ENCODE measurements at regions not wholly inside any gene's neighbourhood (a gene's known extent, or its start where the extent isn't known, plus 50 kb on each side); places are given as distances from the start of the nearest gene placed in this dataset.

DNA sequence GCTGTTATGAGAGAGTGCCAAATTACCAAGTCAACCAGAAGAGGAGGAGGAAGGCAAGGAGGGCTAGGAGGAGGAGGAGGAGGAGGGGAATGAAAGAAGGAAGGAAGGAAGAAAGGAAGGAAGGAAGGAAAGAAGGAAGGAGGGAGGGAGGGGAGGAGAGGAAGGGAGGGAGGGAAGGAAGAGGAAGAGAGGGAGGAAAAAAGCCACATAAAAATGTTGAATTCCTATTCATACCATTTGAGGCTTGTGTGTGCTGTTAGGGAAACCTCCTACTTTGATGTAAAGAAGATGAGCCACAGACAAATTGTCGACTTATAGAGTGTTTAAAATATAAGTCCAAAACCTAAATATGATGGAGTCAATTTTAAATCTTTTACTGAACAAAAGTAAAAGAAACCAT is 65.3 kb upstream of the MYLIP start:
- Histone ChIP-seq H3K27ac (no peak overlapping the region), H3K4me1 (no peaks in the 10 kb centered on the region), H3K9ac (no peak overlapping the region), H3K4me2 (ENCODE audit: low read length) (no peak overlapping the region), H3K4me3 (ENCODE audit: low read depth, low read length) (no peak overlapping the region), H3K27me3 (ENCODE audit: control insufficient read depth, insufficient read depth, low read length) (no peaks in the 10 kb centered on the region), H3K79me2 (no peaks in the 10 kb centered on the region), H2AFZ (no peak overlapping the region), H3K9me3 (ENCODE audit: control insufficient read depth, low read length) (no peaks in the 10 kb centered on the region), H3K36me3 (ENCODE audit: control insufficient read depth, insufficient read depth, low read length) (no peaks in the 10 kb centered on the region)
- TF ChIP-seq, protein P1, sequence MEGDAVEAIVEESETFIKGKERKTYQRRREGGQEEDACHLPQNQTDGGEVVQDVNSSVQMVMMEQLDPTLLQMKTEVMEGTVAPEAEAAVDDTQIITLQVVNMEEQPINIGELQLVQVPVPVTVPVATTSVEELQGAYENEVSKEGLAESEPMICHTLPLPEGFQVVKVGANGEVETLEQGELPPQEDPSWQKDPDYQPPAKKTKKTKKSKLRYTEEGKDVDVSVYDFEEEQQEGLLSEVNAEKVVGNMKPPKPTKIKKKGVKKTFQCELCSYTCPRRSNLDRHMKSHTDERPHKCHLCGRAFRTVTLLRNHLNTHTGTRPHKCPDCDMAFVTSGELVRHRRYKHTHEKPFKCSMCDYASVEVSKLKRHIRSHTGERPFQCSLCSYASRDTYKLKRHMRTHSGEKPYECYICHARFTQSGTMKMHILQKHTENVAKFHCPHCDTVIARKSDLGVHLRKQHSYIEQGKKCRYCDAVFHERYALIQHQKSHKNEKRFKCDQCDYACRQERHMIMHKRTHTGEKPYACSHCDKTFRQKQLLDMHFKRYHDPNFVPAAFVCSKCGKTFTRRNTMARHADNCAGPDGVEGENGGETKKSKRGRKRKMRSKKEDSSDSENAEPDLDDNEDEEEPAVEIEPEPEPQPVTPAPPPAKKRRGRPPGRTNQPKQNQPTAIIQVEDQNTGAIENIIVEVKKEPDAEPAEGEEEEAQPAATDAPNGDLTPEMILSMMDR (IDR thresholded peaks at IDR 0.05): no peak

DNA sequence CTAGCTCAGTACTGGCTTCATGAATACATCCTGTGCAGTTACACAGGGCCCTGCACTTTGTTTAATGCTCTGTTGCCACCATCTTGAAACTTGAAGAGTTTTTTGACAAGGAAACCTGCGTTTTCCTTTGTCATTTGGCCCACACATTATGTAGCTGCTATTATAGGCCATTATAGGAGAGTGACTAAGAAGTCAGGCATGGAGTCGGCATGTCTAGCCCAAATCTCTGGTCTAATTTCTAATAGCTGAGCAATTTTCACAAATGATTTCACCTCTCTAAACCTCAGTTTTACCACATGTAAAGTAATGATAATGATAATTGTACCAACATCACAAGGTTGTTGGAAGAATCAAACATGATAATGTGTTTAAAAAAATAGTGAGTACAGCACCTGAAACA is 67.1 kb upstream of the MYLIP start:
- H3K9me3 ChIP-seq (ENCODE audit: control insufficient read depth, low read length): no peaks in the 10 kb centered on the region

DNA sequence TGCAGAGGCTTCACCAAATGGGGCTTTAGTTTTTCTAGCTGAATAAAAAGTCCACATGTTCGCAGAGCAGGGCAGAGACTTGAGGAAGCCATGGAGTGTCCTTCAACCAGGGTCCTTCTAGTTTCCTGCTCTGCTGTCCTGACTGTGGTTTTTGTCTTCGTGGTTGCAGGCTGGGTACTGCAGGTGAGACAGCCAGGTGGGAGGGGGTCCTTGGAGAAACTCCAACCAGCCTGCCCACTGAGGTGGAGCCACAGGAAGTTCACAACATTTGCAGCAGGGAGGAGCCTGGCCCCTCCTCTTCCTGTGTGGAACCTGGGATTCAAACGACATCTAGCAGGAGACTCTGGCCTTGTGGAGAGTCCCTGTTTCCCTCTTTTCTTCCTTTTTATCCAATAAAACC is 68.8 kb upstream of the MYLIP start:
- Histone ChIP-seq H3K4me3 (ENCODE audit: low read depth, low read length) (no peak overlapping the region), H2AFZ (no peak overlapping the region), H3K9me3 (ENCODE audit: control insufficient read depth, low read length) (no peaks in the 10 kb centered on the region), H3K27ac (no peak overlapping the region), H3K4me1 (no peaks in the 10 kb centered on the region), H3K27me3 (ENCODE audit: control insufficient read depth, insufficient read depth, low read length) (no peaks in the 10 kb centered on the region), H3K36me3 (ENCODE audit: control insufficient read depth, insufficient read depth, low read length) (no peaks in the 10 kb centered on the region), H3K4me2 (ENCODE audit: low read length) (no peak overlapping the region), H3K79me2 (no peaks in the 10 kb centered on the region), H3K9ac (no peak overlapping the region)
- TF ChIP-seq, protein P1 (IDR thresholded peaks at IDR 0.05): no peak

More for the DNA sequence above, 67.1 kb upstream of the MYLIP start:
- Histone ChIP-seq H2AFZ (no peak overlapping the region), H3K4me1 (no peaks in the 10 kb centered on the region), H3K9ac (no peak overlapping the region), H3K79me2 (no peaks in the 10 kb centered on the region), H3K27ac (no peak overlapping the region), H3K4me3 (ENCODE audit: low read depth, low read length) (no peak overlapping the region), H3K27me3 (ENCODE audit: control insufficient read depth, insufficient read depth, low read length) (no peaks in the 10 kb centered on the region), H3K4me2 (ENCODE audit: low read length) (no peak overlapping the region), H3K36me3 (ENCODE audit: control insufficient read depth, insufficient read depth, low read length) (no peaks in the 10 kb centered on the region)
- TF ChIP-seq, protein P1 (IDR thresholded peaks at IDR 0.05): no peak

DNA sequence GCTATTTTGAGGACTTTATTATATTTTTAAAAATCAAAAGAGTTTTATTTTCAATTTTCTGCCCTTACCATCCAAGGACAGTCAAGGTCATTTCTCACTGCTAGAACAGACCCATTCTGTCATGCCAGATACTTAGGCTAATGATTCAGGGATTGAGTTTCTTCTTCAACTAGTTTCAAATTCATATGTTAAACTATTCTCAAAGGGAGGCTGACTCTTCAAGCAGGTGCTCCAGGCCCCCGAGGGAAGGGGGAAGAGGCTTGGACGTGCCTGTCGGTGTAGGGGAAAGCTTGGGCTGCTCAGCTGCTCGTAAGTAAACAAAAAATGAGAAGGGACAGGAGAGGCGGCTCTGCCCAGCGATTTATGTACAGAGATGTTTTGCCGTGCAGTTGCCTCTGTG is 69.4 kb upstream of the MYLIP start:
- H3K36me3 ChIP-seq (ENCODE audit: control insufficient read depth, insufficient read depth, low read length): no peaks in the 10 kb centered on the region
- no peaks in the 10 kb centered on the region for H3K4me1 ChIP-seq
- no peak overlapping the region for H3K9ac ChIP-seq
- no peak overlapping the region for H3K4me2 ChIP-seq (ENCODE audit: low read length)
- no peaks in the 10 kb centered on the region for H3K27me3 ChIP-seq (ENCODE audit: control insufficient read depth, insufficient read depth, low read length)
- TF ChIP-seq, protein P1 (IDR thresholded peaks at IDR 0.05): no peak
- H3K4me3 ChIP-seq (ENCODE audit: low read depth, low read length): no peak overlapping the region
- H3K27ac ChIP-seq: no peak overlapping the region
- no peaks in the 10 kb centered on the region for H3K9me3 ChIP-seq (ENCODE audit: control insufficient read depth, low read length)
- no peak overlapping the region for H2AFZ ChIP-seq
- no peaks in the 10 kb centered on the region for H3K79me2 ChIP-seq

DNA sequence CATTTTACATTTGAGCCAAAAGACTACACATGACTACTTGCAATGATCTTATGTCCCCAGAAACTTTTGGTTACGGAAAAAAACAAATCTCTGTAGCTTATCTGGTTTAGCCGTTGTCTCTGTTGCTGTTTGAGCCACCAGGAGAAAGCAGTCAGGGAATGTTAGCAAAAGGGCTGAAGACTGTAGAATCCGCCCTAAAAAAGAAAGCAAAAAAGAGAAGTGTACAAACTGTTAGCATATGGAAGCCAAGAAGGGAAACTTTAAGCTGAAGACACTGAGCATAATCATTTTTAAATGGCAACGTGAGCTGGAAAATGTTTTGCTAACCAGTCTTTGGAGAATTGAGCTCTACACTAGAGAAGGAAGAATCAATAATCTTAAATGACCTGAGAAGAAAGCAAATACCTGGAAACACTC is 69.9 kb upstream of the MYLIP start:
- no peaks in the 10 kb centered on the region for H3K27me3 ChIP-seq (ENCODE audit: control insufficient read depth, insufficient read depth, low read length)
- H3K4me1 ChIP-seq: no peaks in the 10 kb centered on the region
- H3K9me3 ChIP-seq (ENCODE audit: control insufficient read depth, low read length): no peaks in the 10 kb centered on the region
- no peak overlapping the region for H3K4me2 ChIP-seq (ENCODE audit: low read length)
- H3K36me3 ChIP-seq (ENCODE audit: control insufficient read depth, insufficient read depth, low read length): no peaks in the 10 kb centered on the region
- no peak overlapping the region for H3K27ac ChIP-seq
- H3K4me3 ChIP-seq (ENCODE audit: low read depth, low read length): no peak overlapping the region
- H3K9ac ChIP-seq: no peak overlapping the region
- TF ChIP-seq, protein P1 (IDR thresholded peaks at IDR 0.05): no peak
- H2AFZ ChIP-seq: no peak overlapping the region
- H3K79me2 ChIP-seq: no peaks in the 10 kb centered on the region

Data from parathyroid adenoma (tissue), 2 donors.